ENCODE measurements at regions not wholly inside any gene's neighbourhood (a gene's known extent, or its start where the extent isn't known, plus 50 kb on each side); places are given as distances from the start of the nearest gene placed in this dataset.

- no peak overlapping the region for H3K4me3 ChIP-seq (ENCODE audit: low read depth, poor library complexity, severe bottlenecking)
- WGBS, 2 donors: 73 to 80% methylated on average over 4 of the region's 4 CpGs
- no peak for TF ChIP-seq CTCF (IDR thresholded peaks at IDR 0.05)
- TF ChIP-seq POLR2A (IDR thresholded peaks at IDR 0.05): no peak
- no peak for DNase-seq (ENCODE audit: low spot score in 2 of 2)
- intact Hi-C loops (cut with DNase I; ENCODE audit: low total_unique reads): no loop called here
Observed at GRCh38 chr2:41949883-41950665, 97.7 kb upstream of the PKDCC start.

GRCh38 chr2:41950666-41950960 lies 97.2 kb upstream of the PKDCC start:
- WGBS, 2 donors: 63 to 71% methylated on average over 1 of the region's 1 CpG
- intact Hi-C loops (cut with DNase I; ENCODE audit: low total_unique reads): no loop called here
- no peak for TF ChIP-seq CTCF (IDR thresholded peaks at IDR 0.05)
- no peak for TF ChIP-seq POLR2A (IDR thresholded peaks at IDR 0.05)
- no peak for DNase-seq (ENCODE audit: low spot score in 2 of 2)
- H3K4me3 ChIP-seq (ENCODE audit: low read depth, poor library complexity, severe bottlenecking): no peak overlapping the region

- whole genome bisulfite sequencing, 2 donors: 80 to 84% methylated on average over 16 of the region's 16 CpGs
- DNase-seq (ENCODE audit: low spot score in 2 of 2): peak in 1 of 2 donors; percentile 79
- TF ChIP-seq POLR2A (IDR thresholded peaks at IDR 0.05) (no peak), CTCF (IDR thresholded peaks at IDR 0.05) (no peak)
- intact Hi-C loops (cut with DNase I; ENCODE audit: low total_unique reads): no loop called here
- no peak overlapping the region for H3K4me3 ChIP-seq (ENCODE audit: low read depth, poor library complexity, severe bottlenecking)
Observed at GRCh38 chr2:41954304-41955291, 93.2 kb upstream of the PKDCC start.

- intact Hi-C loops (cut with DNase I; ENCODE audit: low total_unique reads): no loop called here
- DNase-seq (ENCODE audit: low spot score in 2 of 2): no peak
- H3K4me3 ChIP-seq (ENCODE audit: low read depth, poor library complexity, severe bottlenecking): no peak overlapping the region
- 66 to 75% methylated on average over 5 of the region's 5 CpGs for WGBS, 2 donors
- no peak for TF ChIP-seq CTCF (IDR thresholded peaks at IDR 0.05)
- no peak for TF ChIP-seq POLR2A (IDR thresholded peaks at IDR 0.05)
Observed at GRCh38 chr2:41955316-41956043, 92.3 kb upstream of the PKDCC start.

GRCh38 chr2:41957431-41957830 lies 90.4 kb upstream of the PKDCC start:
- no peak for DNase-seq (ENCODE audit: low spot score in 2 of 2)
- no peak overlapping the region for H3K4me3 ChIP-seq (ENCODE audit: low read depth, poor library complexity, severe bottlenecking)
- intact Hi-C loops (cut with DNase I; ENCODE audit: low total_unique reads): no loop called here
- TF ChIP-seq CTCF (IDR thresholded peaks at IDR 0.05) (no peak), POLR2A (IDR thresholded peaks at IDR 0.05) (no peak)
- WGBS, 2 donors: 90 to 96% methylated on average over 3 of the region's 3 CpGs
